Activated CD4-positive, alpha-beta T cell treated with anti-CD3 and anti-CD28 coated beads for 48 hours (primary cell): ENCODE measurements at regions not wholly inside any gene's neighbourhood (a gene's known extent, or its start where the extent isn't known, plus 50 kb on each side); places are given as distances from the start of the nearest gene placed in this dataset.

Experiments used
- DNase-seq: peaks from one replicate; pipeline ENCODE4 v3.0.0-alpha.2; 2020

GRCh38 chr3:7915356-7915755 is 586.3 kb upstream of the LMCD1 start:
- no peak for DNase-seq

- peak; percentile 41 for DNase-seq
Measured at GRCh38 chr3:7917443-7918151, 584.0 kb upstream of the LMCD1 start.

- no peak for DNase-seq
Measured at GRCh38 chr3:7920211-7920610, 581.4 kb upstream of the LMCD1 start.

- DNase-seq, result no peak
Measured at GRCh38 chr3:7924228-7924627, 577.4 kb upstream of the LMCD1 start.

- no peak for DNase-seq
Measured at GRCh38 chr3:7927015-7927414, 574.6 kb upstream of the LMCD1 start.

GRCh38 chr3:7927864-7928263 is 573.8 kb upstream of the LMCD1 start:
- no peak for DNase-seq

- DNase-seq, result no peak
Measured at GRCh38 chr3:7929319-7929889, 572.2 kb upstream of the LMCD1 start.

- no peak for DNase-seq
Measured at GRCh38 chr3:7934362-7934761, 567.3 kb upstream of the LMCD1 start.

GRCh38 chr3:7947930-7948329 is 553.7 kb upstream of the LMCD1 start:
- DNase-seq, result no peak

- no peak for DNase-seq
Measured at GRCh38 chr3:7950890-7951289, 550.7 kb upstream of the LMCD1 start.

GRCh38 chr3:7953449-7954014 is 548.1 kb upstream of the LMCD1 start:
- no peak for DNase-seq

GRCh38 chr3:7957024-7957423 is 544.6 kb upstream of the LMCD1 start:
- no peak for DNase-seq

- DNase-seq, result no peak
Measured at GRCh38 chr3:7959094-7959493, 542.5 kb upstream of the LMCD1 start.

GRCh38 chr3:7960601-7961000 is 541.0 kb upstream of the LMCD1 start:
- DNase-seq, result no peak

GRCh38 chr3:7962301-7962700 is 539.3 kb upstream of the LMCD1 start:
- no peak for DNase-seq

GRCh38 chr3:7964899-7965298 is 536.7 kb upstream of the LMCD1 start:
- no peak for DNase-seq

GRCh38 chr3:7973006-7973405 is 528.6 kb upstream of the LMCD1 start:
- DNase-seq, result no peak

GRCh38 chr3:7977245-7978086 is 524.2 kb upstream of the LMCD1 start:
- DNase-seq, result no peak

- DNase-seq, result no peak
Measured at GRCh38 chr3:7978087-7978422, 523.6 kb upstream of the LMCD1 start.

- DNase-seq, result no peak
Measured at GRCh38 chr3:7982126-7982525, 519.5 kb upstream of the LMCD1 start.

GRCh38 chr3:7999384-7999783 is 502.2 kb upstream of the LMCD1 start:
- DNase-seq, result no peak

GRCh38 chr3:8001307-8001706 is 500.3 kb upstream of the LMCD1 start:
- DNase-seq, result no peak

GRCh38 chr3:8001712-8002111 is 499.9 kb upstream of the LMCD1 start:
- no peak for DNase-seq

- DNase-seq, result no peak
Measured at GRCh38 chr3:8011902-8012301, 489.7 kb upstream of the LMCD1 start.
